A549 (cell line): ENCODE measurements at regions not wholly inside any gene's neighbourhood (a gene's known extent, or its start where the extent isn't known, plus 50 kb on each side); places are given as distances from the start of the nearest gene placed in this dataset.

ENCODE experiments used
- CTCF ChIP-seq: fragments of >200 bp; sonication (Bioruptor Twin); formaldehyde crosslinking; IDR thresholded peaks from 3 replicates; pipeline ENCODE4 v1.5.1; 2016
- HEYL ChIP-seq: fragments of 250-450 bp; sonication (Bioruptor Pico); IDR thresholded peaks from 2 replicates; pipeline ENCODE4 v1.8.0; 2021; ENCODE audit warnings: mild to moderate bottlenecking, moderate library complexity
- MAFK ChIP-seq: fragments of 450-650 bp; IDR thresholded peaks from 2 replicates; pipeline ENCODE4 v1.6.1; 2014; ENCODE audit not compliant: partially characterized antibody
- MYC ChIP-seq: IDR thresholded peaks from 2 replicates; pipeline ENCODE4 v1.6.1; 2012; ENCODE audit warnings: mild to moderate bottlenecking, inconsistent platforms, low read length, improper control_type of control experiment, borderline replicate concordance
- RAD21 ChIP-seq, 2 experiments: fragments of >200 bp in 1 of 2; sonication (Bioruptor Twin) in 1 of 2; formaldehyde crosslinking in 1 of 2; IDR thresholded peaks in 1 of 2; conservative IDR thresholded peaks in 1 of 2; 2 replicates in 1 of 2; 3 replicates in 1 of 2; pipeline ENCODE4 v1.6.1; 2012 to 2018; ENCODE audit warnings: inconsistent platforms in 1 of 2
- SMC3 ChIP-seq: fragments of >200 bp; sonication (Bioruptor Twin); formaldehyde crosslinking; IDR thresholded peaks from 3 replicates; pipeline ENCODE4 v1.6.1; 2018; ENCODE audit warnings: inconsistent platforms
- TFCP2L1 ChIP-seq: fragments of 250-450 bp; sonication (Bioruptor Pico); IDR thresholded peaks from 2 replicates; pipeline ENCODE4 v1.5.0; 2021; ENCODE audit warnings: mild to moderate bottlenecking

GRCh38 chr7:52615021-52615695, 420.3 kb upstream of the POM121L12 start:
- TF ChIP-seq MAFK (no peak), MYC (no peak), SMC3 (no peak), HEYL (CRISPR knock-in tag) (no peak), CTCF (no peak), RAD21 (conservative IDR thresholded peaks at IDR 0.05 in 1 of 2, IDR thresholded peaks at IDR 0.05 in 1 of 2) (no peak), TFCP2L1 (CRISPR knock-in tag) (no peak)
